Mesendoderm (in vitro differentiated cells): ENCODE measurements at regions not wholly inside any gene's neighbourhood (a gene's known extent, or its start where the extent isn't known, plus 50 kb on each side); places are given as distances from the start of the nearest gene placed in this dataset.

Experiments used
- DNase-seq: peaks from one replicate; pipeline ENCODE4 v3.0.0; 2013
- H2AK5ac ChIP-seq: 2 replicates; pipeline ENCODE4 v1.6.1; 2013; ENCODE audit warnings: low read length, inconsistent platforms
- H2BK120ac ChIP-seq: 2 replicates; pipeline ENCODE4 v1.6.1; 2013; ENCODE audit warnings: low read depth, mild to moderate bottlenecking, low read length, moderate library complexity, mixed read lengths
- H2BK15ac ChIP-seq: replicated peaks from 2 replicates; pipeline ENCODE4 v1.6.1; 2013; ENCODE audit warnings: low read depth, mild to moderate bottlenecking, moderate library complexity
- H2BK5ac ChIP-seq: 2 replicates; pipeline ENCODE4 v1.6.1; 2013; ENCODE audit warnings: low read length, inconsistent platforms
- H3K18ac ChIP-seq: 2 replicates; pipeline ENCODE4 v1.6.1; 2013; ENCODE audit warnings: mild to moderate bottlenecking, low read length, mixed read lengths
- H3K23ac ChIP-seq: one replicate; pipeline ENCODE4 v1.6.1; 2013; ENCODE audit warnings: low read length
- H3K27ac ChIP-seq: 2 replicates; pipeline ENCODE4 v1.5.1; 2013; ENCODE audit warnings: low read depth, mild to moderate bottlenecking, inconsistent platforms, low read length, moderate library complexity
- H3K27me3 ChIP-seq: 2 replicates; pipeline ENCODE4 v1.6.1; 2013; ENCODE audit warnings: low read length, control low read depth, mild to moderate bottlenecking, inconsistent platforms; ENCODE audit not compliant: insufficient read depth, poor library complexity
- H3K36me3 ChIP-seq: 2 replicates; pipeline ENCODE4 v1.6.1; 2013; ENCODE audit warnings: low read length, inconsistent platforms; ENCODE audit not compliant: control insufficient read depth, insufficient read depth
- H3K4ac ChIP-seq: one replicate; pipeline ENCODE4 v1.6.1; 2013; ENCODE audit warnings: low read depth, mild to moderate bottlenecking, low read length, moderate library complexity
- H3K4me1 ChIP-seq: 2 replicates; pipeline ENCODE4 v1.6.1; 2013; ENCODE audit warnings: low read depth, low read length, inconsistent platforms; ENCODE audit not compliant: control insufficient read depth
- H3K4me2 ChIP-seq: 2 replicates; pipeline ENCODE4 v1.6.1; 2013; ENCODE audit warnings: low read length
- H3K4me3 ChIP-seq: 2 replicates; pipeline ENCODE4 v1.5.1; 2013; ENCODE audit warnings: mild to moderate bottlenecking, low read length
- H3K56ac ChIP-seq: one replicate; pipeline ENCODE4 v1.6.1; 2013; ENCODE audit warnings: low read length
- H3K79me1 ChIP-seq: 2 replicates; pipeline ENCODE4 v1.6.1; 2013; ENCODE audit warnings: low read length, inconsistent platforms
- H3K79me2 ChIP-seq: 2 replicates; pipeline ENCODE4 v1.6.1; 2013; ENCODE audit warnings: mild to moderate bottlenecking, low read length; ENCODE audit not compliant: control insufficient read depth, insufficient read depth
- H3K9ac ChIP-seq: 2 replicates; pipeline ENCODE4 v1.6.1; 2013; ENCODE audit warnings: low read length, inconsistent platforms
- H4K5ac ChIP-seq: one replicate; pipeline ENCODE4 v1.6.1; 2013; ENCODE audit warnings: low read length
- H4K8ac ChIP-seq: one replicate; pipeline ENCODE4 v1.6.1; 2013; ENCODE audit warnings: low read depth, mild to moderate bottlenecking, control low read depth, low read length, moderate library complexity
- WGBS: extraction: QIAGEN DNeasy Blood & Tissue Kit; methylation state at CpG from one replicate; pipeline ENCODE4 v1.1.7; 2013; ENCODE audit warnings: low lambda C conversion rate, missing lambda C conversion rate; ENCODE audit not compliant: insufficient coverage; ENCODE audit errors: extremely low coverage; 5-methylcytosine and 5-hydroxymethylcytosine counted together

DNA sequence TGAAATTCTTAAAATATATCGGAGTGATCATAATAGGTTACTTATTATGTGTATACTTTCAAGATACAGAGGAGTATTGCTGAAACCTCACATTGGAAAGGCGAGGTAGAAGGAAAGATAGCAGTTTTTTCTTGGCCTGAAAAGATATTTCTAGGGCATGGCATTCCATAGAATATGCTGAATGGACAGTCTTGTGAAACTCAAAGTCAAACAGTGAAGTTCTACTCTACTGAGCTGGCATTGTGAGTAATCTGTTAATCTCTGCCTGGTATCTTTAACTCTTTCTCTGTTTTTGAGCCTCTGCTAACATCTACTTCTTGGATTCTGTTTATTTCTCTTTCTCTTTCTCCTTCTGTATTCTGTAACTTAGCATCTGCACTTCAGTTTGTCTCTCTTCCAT lies 176.3 kb upstream of the ZBTB20 start:
- H3K18ac ChIP-seq, result no peak overlapping the region
- H3K27me3 ChIP-seq, result no peaks in the 10 kb centered on the region
- H3K56ac ChIP-seq, result no peak overlapping the region
- H4K5ac ChIP-seq, result no peak overlapping the region
- no peaks in the 10 kb centered on the region for H3K36me3 ChIP-seq
- no peak overlapping the region for H2BK5ac ChIP-seq
- H2BK15ac ChIP-seq, result no peak overlapping the region
- no CpG with 5 or more reads among the region's 2 CpGs for WGBS
- H3K79me2 ChIP-seq, result no peaks in the 10 kb centered on the region
- H3K23ac ChIP-seq, result no peak overlapping the region
- H4K8ac ChIP-seq, result no peak overlapping the region
- H3K4me3 ChIP-seq, result no peak overlapping the region
- no peak overlapping the region for H3K4me2 ChIP-seq
- H2BK120ac ChIP-seq, result no peak overlapping the region
- no peak overlapping the region for H3K27ac ChIP-seq
- DNase-seq, result no peak
- no peak overlapping the region for H2AK5ac ChIP-seq
- peaks cover 3% of the 10 kb centered on the region for H3K4me1 ChIP-seq
- H3K9ac ChIP-seq, result no peak overlapping the region
- H3K4ac ChIP-seq, result no peak overlapping the region
- H3K79me1 ChIP-seq, result no peaks in the 10 kb centered on the region

DNA sequence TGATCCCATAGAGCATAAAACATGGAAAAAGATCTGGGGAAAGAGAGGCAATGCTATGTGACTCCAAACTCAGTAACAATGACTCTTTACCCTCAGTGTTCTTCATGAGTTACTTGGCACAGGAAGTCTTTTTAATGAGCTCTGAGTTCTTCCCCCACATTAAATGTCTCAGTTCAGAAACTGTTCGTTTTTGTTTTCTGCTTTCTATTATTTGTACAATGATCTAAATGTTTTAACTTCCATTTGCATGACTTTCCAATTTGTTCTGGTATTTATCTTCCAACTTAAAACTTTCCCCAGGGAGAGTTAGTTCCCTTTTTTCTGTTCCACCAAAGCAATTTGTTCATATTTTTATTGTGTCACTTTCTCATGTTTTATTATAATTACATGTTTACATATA lies 177.0 kb upstream of the ZBTB20 start:
- no peaks in the 10 kb centered on the region for H3K27me3 ChIP-seq
- H3K56ac ChIP-seq, result no peak overlapping the region
- no peak overlapping the region for H3K18ac ChIP-seq
- H2BK15ac ChIP-seq, result no peak overlapping the region
- no peak overlapping the region for H3K27ac ChIP-seq
- peaks cover 3% of the 10 kb centered on the region for H3K4me1 ChIP-seq
- no CpG with 5 or more reads among the region's 1 CpG for WGBS
- no peak overlapping the region for H2BK120ac ChIP-seq
- DNase-seq, result no peak
- H3K4ac ChIP-seq, result no peak overlapping the region
- H3K23ac ChIP-seq, result no peak overlapping the region
- no peak overlapping the region for H3K4me3 ChIP-seq
- no peak overlapping the region for H3K4me2 ChIP-seq
- no peaks in the 10 kb centered on the region for H3K36me3 ChIP-seq
- H2BK5ac ChIP-seq, result no peak overlapping the region
- no peak overlapping the region for H2AK5ac ChIP-seq
- no peak overlapping the region for H4K8ac ChIP-seq
- no peak overlapping the region for H3K9ac ChIP-seq
- no peak overlapping the region for H4K5ac ChIP-seq
- H3K79me2 ChIP-seq, result no peaks in the 10 kb centered on the region
- no peaks in the 10 kb centered on the region for H3K79me1 ChIP-seq

DNA sequence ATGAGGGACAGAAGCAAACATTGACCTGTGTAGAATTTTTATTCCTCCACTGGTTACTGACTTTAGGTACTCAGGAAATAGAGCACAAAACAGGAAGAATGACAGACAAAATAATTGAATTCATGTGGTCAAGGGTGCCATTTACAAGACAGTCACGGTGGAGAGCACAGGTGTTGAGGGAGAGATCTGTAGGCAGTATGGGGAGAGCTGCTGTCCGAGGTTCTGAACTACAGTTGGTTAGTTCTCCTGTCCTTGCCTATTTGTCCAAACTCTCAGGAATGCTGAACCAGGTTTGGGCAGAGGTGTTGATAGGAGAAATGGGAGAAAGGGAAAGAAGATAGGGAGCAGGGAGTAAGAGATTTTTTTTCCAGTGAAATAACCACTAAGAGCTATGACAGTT lies 178.5 kb upstream of the ZBTB20 start:
- no peaks in the 10 kb centered on the region for H3K27me3 ChIP-seq
- no CpG with 5 or more reads among the region's 2 CpGs for WGBS
- peak; percentile 76 for DNase-seq

DNA sequence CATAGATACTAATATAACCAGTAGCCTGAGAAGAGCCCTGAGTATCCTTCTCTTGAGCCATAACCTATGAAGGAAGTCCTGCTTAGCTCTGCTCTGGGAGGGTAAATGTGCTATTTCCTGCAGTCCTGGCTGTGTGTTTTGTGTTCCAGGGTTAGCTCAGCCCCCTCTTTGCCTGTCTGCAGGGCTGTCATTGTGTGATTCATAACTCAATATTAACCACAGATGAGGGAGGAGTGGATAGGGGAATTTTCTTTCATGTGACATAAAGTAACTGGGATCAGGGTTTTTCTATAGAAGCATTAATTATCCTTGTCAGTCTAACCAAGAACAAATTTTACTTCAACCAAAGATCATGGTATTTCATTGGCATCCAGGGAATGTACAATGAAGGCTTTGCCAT lies 183.3 kb upstream of the ZBTB20 start:
- no peak overlapping the region for H3K4ac ChIP-seq
- H4K8ac ChIP-seq, result no peak overlapping the region
- H3K79me2 ChIP-seq, result no peaks in the 10 kb centered on the region
- no peak overlapping the region for H3K9ac ChIP-seq
- H3K79me1 ChIP-seq, result no peaks in the 10 kb centered on the region
- H3K4me3 ChIP-seq, result no peak overlapping the region
- H4K5ac ChIP-seq, result no peak overlapping the region
- H3K56ac ChIP-seq, result no peak overlapping the region
- no peaks in the 10 kb centered on the region for H3K36me3 ChIP-seq
- no peaks in the 10 kb centered on the region for H3K4me1 ChIP-seq
- H2BK15ac ChIP-seq, result no peak overlapping the region
- no peak overlapping the region for H3K4me2 ChIP-seq
- H3K27me3 ChIP-seq, result no peaks in the 10 kb centered on the region
- peak; percentile 13 for DNase-seq
- H3K18ac ChIP-seq, result no peak overlapping the region
- H2AK5ac ChIP-seq, result no peak overlapping the region
- no peak overlapping the region for H2BK120ac ChIP-seq
- H3K23ac ChIP-seq, result no peak overlapping the region
- H3K27ac ChIP-seq, result no peak overlapping the region
- no peak overlapping the region for H2BK5ac ChIP-seq

More for the DNA sequence above, 178.5 kb upstream of the ZBTB20 start:
- no peak overlapping the region for H4K5ac ChIP-seq
- H3K23ac ChIP-seq, result no peak overlapping the region
- H2BK5ac ChIP-seq, result no peak overlapping the region
- no peak overlapping the region for H2BK120ac ChIP-seq
- peaks cover 3% of the 10 kb centered on the region for H3K4me1 ChIP-seq
- H3K56ac ChIP-seq, result no peak overlapping the region
- no peak overlapping the region for H4K8ac ChIP-seq
- H3K27ac ChIP-seq, result no peak overlapping the region
- H3K4me3 ChIP-seq, result no peak overlapping the region
- no peak overlapping the region for H3K4ac ChIP-seq
- no peaks in the 10 kb centered on the region for H3K36me3 ChIP-seq
- no peak overlapping the region for H3K9ac ChIP-seq
- no peak overlapping the region for H3K4me2 ChIP-seq
- no peaks in the 10 kb centered on the region for H3K79me2 ChIP-seq
- no peaks in the 10 kb centered on the region for H3K79me1 ChIP-seq
- H2BK15ac ChIP-seq, result no peak overlapping the region
- no peak overlapping the region for H3K18ac ChIP-seq
- no peak overlapping the region for H2AK5ac ChIP-seq

DNA sequence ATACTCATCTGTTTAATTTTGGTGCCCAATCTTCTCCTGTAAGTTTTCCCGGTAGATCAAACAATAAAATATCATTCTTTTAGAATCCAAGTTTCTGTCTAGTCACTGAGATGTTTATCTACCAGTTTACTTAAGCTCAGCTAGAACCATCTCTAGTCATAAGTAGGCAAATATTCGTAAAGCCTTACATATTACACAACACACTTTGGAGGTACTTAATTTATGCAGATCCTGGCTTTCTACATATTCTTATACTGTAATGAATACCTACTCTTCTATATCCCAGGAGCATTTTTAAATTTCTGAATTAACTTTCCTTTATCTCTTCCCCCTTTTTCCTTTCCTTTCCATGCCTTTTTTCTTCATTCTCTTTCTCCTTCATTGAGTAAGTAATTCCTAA lies 185.9 kb upstream of the ZBTB20 start:
- H3K79me2 ChIP-seq, result no peaks in the 10 kb centered on the region
- H3K18ac ChIP-seq, result no peak overlapping the region
- no peak overlapping the region for H3K9ac ChIP-seq
- no peak overlapping the region for H2BK120ac ChIP-seq
- no peak overlapping the region for H2BK15ac ChIP-seq
- no peaks in the 10 kb centered on the region for H3K27me3 ChIP-seq
- WGBS, result no CpG with 5 or more reads among the region's 2 CpGs
- no peaks in the 10 kb centered on the region for H3K36me3 ChIP-seq
- H3K4ac ChIP-seq, result no peak overlapping the region
- H3K79me1 ChIP-seq, result no peaks in the 10 kb centered on the region
- H3K27ac ChIP-seq, result no peak overlapping the region
- no peak overlapping the region for H3K56ac ChIP-seq
- H3K4me1 ChIP-seq, result no peaks in the 10 kb centered on the region
- H4K5ac ChIP-seq, result no peak overlapping the region
- H3K4me3 ChIP-seq, result no peak overlapping the region
- no peak overlapping the region for H4K8ac ChIP-seq
- DNase-seq, result no peak
- H3K4me2 ChIP-seq, result no peak overlapping the region
- H3K23ac ChIP-seq, result no peak overlapping the region
- H2AK5ac ChIP-seq, result no peak overlapping the region
- H2BK5ac ChIP-seq, result no peak overlapping the region

DNA sequence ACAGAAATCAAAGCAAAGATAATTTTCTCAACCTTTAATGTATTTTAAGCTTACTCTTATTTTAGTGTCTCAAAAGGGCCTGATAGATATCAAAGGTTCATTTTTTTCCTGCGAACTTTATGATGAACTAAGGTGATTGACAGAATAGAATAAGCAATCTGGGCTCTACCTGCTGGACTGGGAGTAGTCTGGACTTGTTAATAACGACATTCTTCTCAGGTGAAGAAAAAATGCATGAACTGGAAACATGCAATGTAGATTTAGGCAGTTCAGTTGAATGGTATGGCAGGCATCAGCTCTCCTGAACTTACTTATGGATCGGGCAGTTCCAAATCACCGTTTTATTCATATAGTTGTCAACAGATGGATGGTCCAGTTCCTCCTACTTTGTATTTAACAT lies 189.7 kb upstream of the ZBTB20 start:
- no peaks in the 10 kb centered on the region for H3K4me1 ChIP-seq
- DNase-seq, result no peak
- H4K5ac ChIP-seq, result no peak overlapping the region
- no peak overlapping the region for H2BK15ac ChIP-seq
- H3K36me3 ChIP-seq, result no peaks in the 10 kb centered on the region
- no peak overlapping the region for H2BK5ac ChIP-seq
- no peak overlapping the region for H3K27ac ChIP-seq
- H3K4me2 ChIP-seq, result no peak overlapping the region
- no peak overlapping the region for H3K4ac ChIP-seq
- H3K4me3 ChIP-seq, result no peak overlapping the region
- no peak overlapping the region for H2AK5ac ChIP-seq
- no peak overlapping the region for H3K9ac ChIP-seq
- no peaks in the 10 kb centered on the region for H3K79me1 ChIP-seq
- H3K27me3 ChIP-seq, result no peaks in the 10 kb centered on the region
- WGBS, result no CpG with 5 or more reads among the region's 4 CpGs
- H3K18ac ChIP-seq, result no peak overlapping the region
- no peaks in the 10 kb centered on the region for H3K79me2 ChIP-seq
- H3K23ac ChIP-seq, result no peak overlapping the region
- H4K8ac ChIP-seq, result no peak overlapping the region
- no peak overlapping the region for H2BK120ac ChIP-seq
- H3K56ac ChIP-seq, result no peak overlapping the region
